Stimulated activated CD4-positive, alpha-beta T cell treated with anti-CD3 and anti-CD28 coated beads, Interleukin-4, amount 100 ng/mL, for 4 hours (primary cell): ENCODE measurements at regions not wholly inside any gene's neighbourhood (a gene's known extent, or its start where the extent isn't known, plus 50 kb on each side); places are given as distances from the start of the nearest gene placed in this dataset.

Experiments used
- DNase-seq, 2 experiments: peaks; one replicate each; pipeline ENCODE4 v3.0.0-alpha.2; 2020

GRCh38 chr13:103178986-103179943 lies 113.0 kb upstream of the SLC10A2 start:
- DNase-seq: no peak

- no peak for DNase-seq
Measured at GRCh38 chr13:103174966-103175365, 108.7 kb upstream of the SLC10A2 start.

GRCh38 chr13:103168901-103169508 lies 102.8 kb upstream of the SLC10A2 start:
- DNase-seq: no peak

GRCh38 chr13:103164251-103164650 lies 98.0 kb upstream of the SLC10A2 start:
- no peak for DNase-seq

- no peak for DNase-seq
Measured at GRCh38 chr13:103161476-103161875, 95.3 kb upstream of the SLC10A2 start.

- DNase-seq: no peak
Measured at GRCh38 chr13:103157434-103158145, 91.4 kb upstream of the SLC10A2 start.

- no peak for DNase-seq
Measured at GRCh38 chr13:103157016-103157415, 90.8 kb upstream of the SLC10A2 start.

GRCh38 chr13:103156346-103156998 lies 90.3 kb upstream of the SLC10A2 start:
- no peak for DNase-seq

- no peak for DNase-seq
Measured at GRCh38 chr13:103153466-103153865, 87.2 kb upstream of the SLC10A2 start.

GRCh38 chr13:103147961-103148360 lies 81.7 kb upstream of the SLC10A2 start:
- DNase-seq: no peak

- DNase-seq: no peak
Measured at GRCh38 chr13:103145442-103145841, 79.2 kb upstream of the SLC10A2 start.

- no peak for DNase-seq
Measured at GRCh38 chr13:103143432-103143831, 77.2 kb upstream of the SLC10A2 start.

- DNase-seq: no peak
Measured at GRCh38 chr13:103142151-103142550, 75.9 kb upstream of the SLC10A2 start.

- DNase-seq: no peak
Measured at GRCh38 chr13:103140001-103140671, 73.9 kb upstream of the SLC10A2 start.

GRCh38 chr13:103134271-103134670 lies 68.1 kb upstream of the SLC10A2 start:
- no peak for DNase-seq

- no peak for DNase-seq
Measured at GRCh38 chr13:103133556-103133955, 67.3 kb upstream of the SLC10A2 start.

GRCh38 chr13:103130681-103131210 lies 64.5 kb upstream of the SLC10A2 start:
- no peak for DNase-seq

GRCh38 chr13:103130146-103130545 lies 63.9 kb upstream of the SLC10A2 start:
- DNase-seq: no peak
